HG03520 (cell line): ENCODE measurements at regions not wholly inside any gene's neighbourhood (a gene's known extent, or its start where the extent isn't known, plus 50 kb on each side); places are given as distances from the start of the nearest gene placed in this dataset.

Experiments used
- ATAC-seq: cut with Tn5 transposase; IDR thresholded peaks from one replicate; pipeline ENCODE4 v1.9.1; 2021; ENCODE audit warnings: mild to moderate bottlenecking, moderate library complexity; ENCODE audit not compliant: unreplicated experiment

GRCh38 chr17:77508047-77508715 lies 367.4 kb downstream of the SEC14L1 start:
- ATAC-seq = no peak

GRCh38 chr17:77509089-77509488 lies 368.3 kb downstream of the SEC14L1 start:
- ATAC-seq = no peak

GRCh38 chr17:77509599-77509998 lies 368.8 kb downstream of the SEC14L1 start:
- ATAC-seq = no peak

- no peak for ATAC-seq
Observed at GRCh38 chr17:77510133-77510796, 369.5 kb downstream of the SEC14L1 start.

- no peak for ATAC-seq
Observed at GRCh38 chr17:77511514-77512061, 370.8 kb downstream of the SEC14L1 start.

- ATAC-seq = no peak
Observed at GRCh38 chr17:77512062-77512946, 371.5 kb downstream of the SEC14L1 start.

GRCh38 chr17:77513045-77513444 lies 372.3 kb downstream of the SEC14L1 start:
- no peak for ATAC-seq

- no peak for ATAC-seq
Observed at GRCh38 chr17:77515227-77515626, 374.5 kb downstream of the SEC14L1 start.

- ATAC-seq = no peak
Observed at GRCh38 chr17:77516902-77517301, 376.1 kb downstream of the SEC14L1 start.

GRCh38 chr17:77521076-77521475 lies 380.3 kb downstream of the SEC14L1 start:
- ATAC-seq = no peak

GRCh38 chr17:77523540-77523939 lies 382.8 kb downstream of the SEC14L1 start:
- ATAC-seq = no peak

GRCh38 chr17:77526259-77526711 lies 385.5 kb downstream of the SEC14L1 start:
- no peak for ATAC-seq

- no peak for ATAC-seq
Observed at GRCh38 chr17:77526728-77527350, 386.1 kb downstream of the SEC14L1 start.

- no peak for ATAC-seq
Observed at GRCh38 chr17:77527409-77527808, 386.6 kb downstream of the SEC14L1 start.

GRCh38 chr17:77527836-77528505 lies 387.2 kb downstream of the SEC14L1 start:
- no peak for ATAC-seq

GRCh38 chr17:77528516-77529327 lies 388.0 kb downstream of the SEC14L1 start:
- no peak for ATAC-seq

- no peak for ATAC-seq
Observed at GRCh38 chr17:77529328-77529650, 388.5 kb downstream of the SEC14L1 start.

- ATAC-seq = no peak
Observed at GRCh38 chr17:77530591-77530990, 389.8 kb downstream of the SEC14L1 start.

GRCh38 chr17:77531002-77531401 lies 390.2 kb downstream of the SEC14L1 start:
- ATAC-seq = no peak

- no peak for ATAC-seq
Observed at GRCh38 chr17:77531641-77532040, 390.9 kb downstream of the SEC14L1 start.
